ENCODE measurements at regions not wholly inside any gene's neighbourhood (a gene's known extent, or its start where the extent isn't known, plus 50 kb on each side); places are given as distances from the start of the nearest gene placed in this dataset.

- H3K4me3 ChIP-seq (ENCODE audit: low read depth, low read length), result no peak overlapping the region
- DNase-seq (ENCODE audit: low read depth), result no peak
- no peak for TF ChIP-seq CTCF (IDR thresholded peaks at IDR 0.05; ENCODE audit: insufficient read depth, low read length)
These were observed 389.8 kb upstream of the LYPLAL1 start for GRCh38 chr1:218783916-218784315.

GRCh38 chr1:218785928-218786327 lies 387.8 kb upstream of the LYPLAL1 start:
- no peak for TF ChIP-seq CTCF (IDR thresholded peaks at IDR 0.05; ENCODE audit: insufficient read depth, low read length)
- no peak overlapping the region for H3K4me3 ChIP-seq (ENCODE audit: low read depth, low read length)
- peak; percentile 88 for DNase-seq (ENCODE audit: low read depth)

- TF ChIP-seq CTCF (IDR thresholded peaks at IDR 0.05; ENCODE audit: insufficient read depth, low read length), result no peak
- no peak for DNase-seq (ENCODE audit: low read depth)
These were observed 385.9 kb upstream of the LYPLAL1 start for GRCh38 chr1:218787826-218788225.

GRCh38 chr1:218796773-218797172 lies 376.9 kb upstream of the LYPLAL1 start:
- H3K4me3 ChIP-seq (ENCODE audit: low read depth, low read length), result no peak overlapping the region
- TF ChIP-seq CTCF (IDR thresholded peaks at IDR 0.05; ENCODE audit: insufficient read depth, low read length), result no peak
- DNase-seq (ENCODE audit: low read depth), result no peak

More at GRCh38 chr1:218787826-218788225, 385.9 kb upstream of the LYPLAL1 start:
- no peak overlapping the region for H3K4me3 ChIP-seq (ENCODE audit: low read depth, low read length)

GRCh38 chr1:218802799-218803198 lies 370.9 kb upstream of the LYPLAL1 start:
- no peak for DNase-seq (ENCODE audit: low read depth)

GRCh38 chr1:218803351-218803997 lies 370.2 kb upstream of the LYPLAL1 start:
- DNase-seq (ENCODE audit: low read depth), result no peak
- no peak for TF ChIP-seq CTCF (IDR thresholded peaks at IDR 0.05; ENCODE audit: insufficient read depth, low read length)
- H3K4me3 ChIP-seq (ENCODE audit: low read depth, low read length), result no peak overlapping the region

More at GRCh38 chr1:218802799-218803198, 370.9 kb upstream of the LYPLAL1 start:
- TF ChIP-seq CTCF (IDR thresholded peaks at IDR 0.05; ENCODE audit: insufficient read depth, low read length), result no peak
- H3K4me3 ChIP-seq (ENCODE audit: low read depth, low read length), result no peak overlapping the region

Measured in fibroblast of the aortic adventitia (primary cell).